Activated naive CD4-positive, alpha-beta T cell treated with anti-CD3 and anti-CD28 coated beads, Interleukin-2, amount 10 ng/mL, durations not matched to agents 7 days and 5 days (primary cell): ENCODE measurements at regions not wholly inside any gene's neighbourhood (a gene's known extent, or its start where the extent isn't known, plus 50 kb on each side); places are given as distances from the start of the nearest gene placed in this dataset.

Experiments used
- CTCF ChIA-PET: fragments of 350-600 bp; sonication (Branson Sonifier 250); formaldehyde crosslinking; loops from one replicate; lab custom pipeline; 2021; ENCODE audit warnings: antibody characterized with exemption; lab: Charles Lee
- DNase-seq: peaks from one replicate; pipeline ENCODE4 v3.0.0-alpha.2; 2020
- H3K27ac Mint-ChIP-seq: one replicate; pipeline ENCODE4 v1.8.0; 2021; ENCODE audit warnings: mild to moderate bottlenecking, moderate library complexity, mixed read lengths
- H3K27me3 Mint-ChIP-seq: one replicate; pipeline ENCODE4 v1.8.0; 2021; ENCODE audit warnings: mild to moderate bottlenecking, mixed read lengths
- H3K36me3 Mint-ChIP-seq: one replicate; pipeline ENCODE4 v1.8.0; 2021; ENCODE audit warnings: mixed read lengths
- H3K4me1 Mint-ChIP-seq: one replicate; pipeline ENCODE4 v1.8.0; 2021; ENCODE audit warnings: mixed read lengths
- H3K4me3 Mint-ChIP-seq: one replicate; pipeline ENCODE4 v1.8.0; 2021; ENCODE audit warnings: mild to moderate bottlenecking, moderate library complexity, mixed read lengths
- H3K9me3 Mint-ChIP-seq: one replicate; pipeline ENCODE4 v1.8.0; 2021; ENCODE audit warnings: mixed read lengths

DNA sequence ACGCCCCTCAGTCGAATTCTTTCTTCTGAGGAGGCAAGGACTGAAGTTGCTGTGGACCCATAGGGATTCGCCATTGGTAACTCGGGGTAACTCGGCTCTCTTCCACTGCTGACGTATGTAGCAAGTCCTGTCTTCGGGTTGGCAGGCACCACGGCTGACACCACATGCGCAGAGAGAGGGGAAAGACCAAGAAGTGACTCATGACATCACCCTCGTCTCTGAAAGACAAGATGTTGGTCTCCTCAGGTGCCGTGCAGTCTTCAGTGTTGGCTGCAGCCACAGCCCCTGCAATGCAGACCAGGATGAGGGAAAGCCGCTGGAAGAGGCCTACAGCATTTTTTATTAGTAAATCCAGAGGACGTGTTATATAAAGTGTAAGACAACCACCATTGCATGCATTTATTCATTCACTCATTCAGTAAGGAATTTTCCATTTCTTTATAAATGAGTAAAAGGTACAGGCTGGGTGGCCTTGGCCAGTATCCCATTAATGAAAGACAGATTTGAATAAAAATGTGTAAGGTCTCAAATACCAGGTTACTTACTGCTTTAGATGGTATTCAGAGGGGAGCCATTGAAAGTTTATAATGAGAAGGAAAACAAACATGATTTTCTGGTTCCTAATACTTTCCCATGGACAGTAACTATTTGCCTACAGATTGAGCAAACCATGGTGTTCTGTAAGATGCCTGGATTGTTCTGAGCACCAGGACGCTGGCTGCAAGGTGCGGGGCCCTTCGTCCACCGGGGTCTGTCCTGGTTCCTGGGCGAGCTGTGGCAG, 50.7 kb upstream of the IRF2BP2 start:
- CTCF ChIA-PET: no interaction called here
- DNase-seq: no peak
- Mint-ChIP-seq H3K27ac (no peak overlapping the region), H3K4me1 (peaks cover 5% of the 10 kb centered on the region), H3K27me3 (peaks cover 5% of the 10 kb centered on the region), H3K4me3 (no peak overlapping the region), H3K36me3 (no peaks in the 10 kb centered on the region), H3K9me3 (no peaks in the 10 kb centered on the region)
